ENCODE measurements at regions not wholly inside any gene's neighbourhood (a gene's known extent, or its start where the extent isn't known, plus 50 kb on each side); places are given as distances from the start of the nearest gene placed in this dataset.

- CTCF ChIA-PET: interaction anchor here (1.0 to 3.8 kb wide), 7 partner anchors 10 to 559 kb away, joined by 3 to 23 read pairs (median 8); no protein-coding TSS in a partner anchor
- no peak for DNase-seq (ENCODE audit: extremely low spot score)
- POLR2A ChIA-PET: no interaction called here
- no peak for TF ChIP-seq CTCF (IDR thresholded peaks at IDR 0.05; ENCODE audit: control extremely low read depth, extremely low read depth, low read depth, missing control alignments)
Observed at GRCh38 chr4:123661080-123661737, 264.6 kb downstream of the SPRY1 start.

GRCh38 chr4:123662827-123663226 lies 266.2 kb downstream of the SPRY1 start:
- no peak for DNase-seq (ENCODE audit: extremely low spot score)
- POLR2A ChIA-PET: no interaction called here
- CTCF ChIA-PET: interaction anchor here (1.0 to 1.3 kb wide), 2 partner anchors 9 to 99 kb away, joined by 3 to 4 read pairs; no protein-coding TSS in a partner anchor
- no peak for TF ChIP-seq CTCF (IDR thresholded peaks at IDR 0.05; ENCODE audit: control extremely low read depth, extremely low read depth, low read depth, missing control alignments)

GRCh38 chr4:123666486-123666885 lies 269.9 kb downstream of the SPRY1 start:
- DNase-seq (ENCODE audit: extremely low spot score): no peak
- ChIA-PET CTCF (no interaction called here), POLR2A (no interaction called here)
- no peak for TF ChIP-seq CTCF (IDR thresholded peaks at IDR 0.05; ENCODE audit: control extremely low read depth, extremely low read depth, low read depth, missing control alignments)

- POLR2A ChIA-PET: no interaction called here
- TF ChIP-seq CTCF (IDR thresholded peaks at IDR 0.05; ENCODE audit: control extremely low read depth, extremely low read depth, low read depth, missing control alignments): no peak
- CTCF ChIA-PET: no interaction called here
- no peak for DNase-seq (ENCODE audit: extremely low spot score)
Observed at GRCh38 chr4:123667496-123667895, 270.9 kb downstream of the SPRY1 start.

- CTCF ChIA-PET: no interaction called here
- no peak for TF ChIP-seq CTCF (IDR thresholded peaks at IDR 0.05; ENCODE audit: control extremely low read depth, extremely low read depth, low read depth, missing control alignments)
- no peak for DNase-seq (ENCODE audit: extremely low spot score)
- POLR2A ChIA-PET: no interaction called here
Observed at GRCh38 chr4:123667991-123668390, 271.4 kb downstream of the SPRY1 start.

GRCh38 chr4:123671636-123672404 lies 275.2 kb downstream of the SPRY1 start:
- POLR2A ChIA-PET: no interaction called here
- CTCF ChIA-PET: interaction anchor here (0.9 to 1.8 kb wide), 5 partner anchors 11 to 194 kb away, joined by 3 to 10 read pairs (median 4); no protein-coding TSS in a partner anchor
- TF ChIP-seq CTCF (IDR thresholded peaks at IDR 0.05; ENCODE audit: control extremely low read depth, extremely low read depth, low read depth, missing control alignments): no peak
- peak; percentile 37 for DNase-seq (ENCODE audit: extremely low spot score)
